Kasumi-1 (cell line): ENCODE measurements at regions not wholly inside any gene's neighbourhood (a gene's known extent, or its start where the extent isn't known, plus 50 kb on each side); places are given as distances from the start of the nearest gene placed in this dataset.
A peak's percentile ranks its signal among the peaks of the same experiment; 100 is the strongest.

Source experiments
- DNase-seq, 2 experiments: peaks; one replicate each; lab custom pipeline; 2025; lab: John Stamatoyannopoulos, UW

GRCh38 chr13:103351035-103351828 is 285.0 kb upstream of the SLC10A2 start:
- DNase-seq = no peak

DNA sequence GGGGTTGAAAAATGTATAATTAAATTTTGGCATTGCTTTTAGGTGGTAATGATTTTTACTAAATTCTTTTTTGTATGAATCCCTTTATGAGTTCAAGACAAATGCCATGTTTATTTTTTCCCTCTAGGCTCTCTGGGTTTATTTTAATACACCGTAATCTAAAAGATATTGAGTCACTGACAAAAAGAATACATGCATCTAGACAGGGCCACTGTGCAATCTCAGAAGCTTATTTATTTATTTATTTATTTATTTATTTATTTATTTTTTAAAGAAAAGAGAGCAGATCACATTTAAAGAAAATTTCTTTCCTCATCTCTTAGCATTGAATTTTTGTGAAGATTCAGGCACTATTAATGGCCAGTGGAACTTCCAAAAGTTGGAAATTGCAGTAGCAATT is 283.9 kb upstream of the SLC10A2 start:
- no peak for DNase-seq

DNA sequence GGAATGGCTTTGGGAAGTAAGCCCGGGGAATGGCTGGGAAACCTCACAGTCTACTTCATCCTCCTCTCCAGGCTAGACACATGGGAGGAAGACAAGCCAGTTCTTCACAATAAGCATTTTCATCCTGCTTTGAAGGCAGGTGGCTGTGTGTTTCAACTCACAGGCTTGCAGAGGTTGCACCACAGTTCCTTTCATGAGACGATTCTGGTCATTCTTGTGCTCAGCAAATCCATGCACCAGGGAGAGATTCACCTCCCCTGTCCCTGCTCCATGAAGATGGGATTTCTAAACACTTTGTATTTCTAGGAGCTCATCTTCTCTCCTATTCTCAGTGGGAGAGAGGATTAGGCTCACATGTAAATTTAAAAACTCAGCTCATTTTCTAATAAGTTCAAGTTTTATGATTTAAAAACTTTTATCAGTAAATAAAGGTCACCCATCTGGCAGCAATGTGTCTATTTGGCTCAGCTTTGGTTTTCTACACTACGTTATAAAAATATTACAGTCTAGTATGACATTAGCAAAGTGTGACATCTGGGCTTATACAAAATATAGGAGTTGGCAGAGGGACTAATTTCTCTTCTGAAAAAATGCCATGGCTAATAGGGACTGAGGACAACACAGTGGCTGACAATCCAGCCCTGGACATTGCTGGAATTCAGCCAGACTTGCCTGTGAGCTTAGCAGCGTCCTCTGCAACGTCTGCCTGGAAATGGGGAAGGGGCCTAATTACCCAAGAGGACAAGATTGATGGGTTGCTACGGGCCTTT is 283.2 kb upstream of the SLC10A2 start:
- DNase-seq = no peak

GRCh38 chr13:103335241-103335640 is 269.0 kb upstream of the SLC10A2 start:
- no peak for DNase-seq

DNA sequence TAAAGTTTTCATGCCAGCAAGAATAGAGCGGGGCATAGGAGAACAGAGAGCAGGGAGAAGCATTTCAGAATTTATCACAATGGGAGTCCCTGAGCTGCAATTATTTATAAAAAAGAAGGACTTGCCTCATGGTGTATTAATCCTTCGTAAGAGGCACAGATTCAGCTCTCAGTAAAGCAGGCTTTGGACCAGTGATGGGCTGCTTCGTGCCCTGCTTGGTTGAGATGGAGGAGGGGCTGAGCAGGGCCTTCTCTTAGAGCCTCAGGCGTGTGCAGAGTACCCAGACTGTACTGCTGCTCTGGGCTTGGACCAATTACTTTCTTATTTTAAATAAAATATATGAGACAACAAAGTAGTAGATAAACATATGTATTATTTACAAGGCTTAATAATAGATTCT is 265.7 kb upstream of the SLC10A2 start:
- no peak for DNase-seq

- no peak for DNase-seq
Observed at GRCh38 chr13:103328899-103329298, 262.7 kb upstream of the SLC10A2 start.

- no peak for DNase-seq
Observed at GRCh38 chr13:103326326-103326725, 260.1 kb upstream of the SLC10A2 start.

GRCh38 chr13:103325672-103326071 is 259.5 kb upstream of the SLC10A2 start:
- no peak for DNase-seq

- no peak for DNase-seq
Observed at GRCh38 chr13:103324641-103325040, 258.4 kb upstream of the SLC10A2 start.

GRCh38 chr13:103315711-103316110 is 249.5 kb upstream of the SLC10A2 start:
- no peak for DNase-seq

DNA sequence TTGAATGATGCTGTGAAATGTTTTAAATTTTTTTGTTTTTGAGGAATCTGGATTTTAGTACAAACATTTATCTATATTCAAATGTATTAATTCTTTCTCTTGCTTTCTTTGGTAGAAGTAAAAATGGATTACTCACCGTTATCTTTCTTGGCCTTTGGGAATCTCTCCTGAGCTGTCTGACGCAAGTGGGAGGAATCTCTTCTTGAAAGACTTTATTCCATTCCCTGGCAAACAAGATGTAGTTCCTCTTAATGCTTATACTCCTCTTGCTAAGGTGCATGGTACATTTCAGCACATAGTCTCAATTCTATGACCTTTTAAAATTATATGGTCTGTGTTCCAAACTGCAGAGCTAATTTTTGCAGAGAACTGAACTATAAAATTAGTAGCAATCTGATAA is 246.2 kb upstream of the SLC10A2 start:
- DNase-seq = no peak

DNA sequence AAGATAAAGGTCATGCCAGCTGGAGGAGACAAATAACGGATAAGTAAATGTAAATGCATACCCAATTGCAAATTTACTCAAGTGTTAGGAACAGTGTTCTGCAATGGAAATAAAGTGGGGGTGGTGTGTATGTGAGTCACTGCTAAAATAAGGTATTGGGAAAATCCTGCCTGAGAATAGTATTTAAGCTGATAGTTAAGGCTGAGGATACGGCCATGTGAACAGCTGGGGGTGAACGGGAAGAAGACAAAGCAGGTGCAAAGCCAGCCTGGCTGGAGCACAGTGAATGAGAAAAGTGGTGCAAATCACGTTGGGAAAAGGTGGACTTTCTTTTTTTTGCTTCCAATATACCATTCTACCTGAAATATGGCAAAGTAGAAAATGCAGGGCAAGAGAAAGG is 242.4 kb upstream of the SLC10A2 start:
- no peak for DNase-seq

DNA sequence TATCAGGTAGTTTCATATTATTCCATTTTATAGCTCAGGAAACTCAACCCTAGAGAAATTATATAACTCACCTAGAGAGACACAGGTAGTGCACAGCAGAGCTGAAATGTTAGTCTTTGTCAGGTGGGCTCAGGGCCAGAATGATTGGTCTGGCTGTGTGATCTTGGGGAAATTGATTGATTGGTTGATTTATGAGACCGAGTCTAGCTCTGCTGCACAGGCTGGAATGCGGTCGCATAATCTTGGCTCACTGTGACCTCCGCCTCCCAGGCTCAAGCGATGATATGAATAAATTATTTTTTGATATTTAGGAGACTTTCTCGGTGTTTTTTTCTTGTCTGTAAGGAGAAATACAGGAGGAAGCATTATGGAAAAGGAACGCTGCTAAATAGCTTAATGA is 239.9 kb upstream of the SLC10A2 start:
- no peak for DNase-seq

DNA sequence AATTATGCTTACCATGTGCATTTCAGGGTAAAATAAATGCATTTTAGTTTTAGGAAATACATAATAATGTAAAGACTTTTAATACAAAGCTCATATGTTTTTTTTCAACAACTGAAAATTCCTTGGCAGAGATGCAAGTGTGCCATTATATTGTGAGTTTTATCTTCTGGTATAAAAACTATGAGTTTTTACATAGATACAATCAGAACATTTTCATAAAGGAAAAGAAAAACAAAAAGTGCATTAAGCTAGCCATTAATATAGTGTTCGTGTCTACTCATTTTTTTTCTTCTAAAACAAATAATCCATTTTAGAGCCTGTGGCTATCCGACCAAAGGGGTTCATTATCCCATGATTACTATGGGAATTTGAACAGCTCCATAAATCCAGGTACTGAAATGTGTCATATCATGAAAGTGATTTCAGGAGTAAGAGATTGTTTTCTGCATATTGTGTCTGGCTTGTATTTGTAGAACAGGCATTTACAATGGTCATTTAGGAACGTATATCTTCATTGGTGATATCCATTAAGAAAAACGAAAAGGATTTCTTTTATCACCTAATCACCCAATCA is 236.9 kb upstream of the SLC10A2 start:
- DNase-seq = no peak

GRCh38 chr13:103302676-103303075 is 236.5 kb upstream of the SLC10A2 start:
- no peak for DNase-seq

GRCh38 chr13:103299079-103299478 is 232.9 kb upstream of the SLC10A2 start:
- no peak for DNase-seq

DNA sequence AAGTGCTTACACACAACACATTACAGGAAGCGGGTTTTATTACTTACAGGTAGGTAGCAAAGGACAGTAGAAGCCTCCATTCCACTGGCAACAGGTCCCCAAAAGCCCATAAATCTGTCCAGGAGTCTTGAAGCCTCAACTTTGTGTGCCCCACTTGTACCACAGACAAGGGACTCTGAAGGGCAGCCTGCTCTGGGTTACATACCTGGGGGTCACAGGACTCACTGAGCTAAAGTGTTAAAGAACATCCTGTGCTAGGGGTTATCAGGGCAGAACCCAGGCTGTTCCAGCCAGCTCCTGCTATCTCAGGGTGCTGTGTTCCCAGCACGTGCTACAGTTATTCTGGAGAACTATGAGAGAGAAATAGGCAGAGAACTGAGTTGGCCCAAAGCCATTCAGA is 230.9 kb upstream of the SLC10A2 start:
- no peak for DNase-seq

- DNase-seq = peak in 1 of 2 experiments; percentile 27
Observed at GRCh38 chr13:103291798-103292572, 225.8 kb upstream of the SLC10A2 start.

DNA sequence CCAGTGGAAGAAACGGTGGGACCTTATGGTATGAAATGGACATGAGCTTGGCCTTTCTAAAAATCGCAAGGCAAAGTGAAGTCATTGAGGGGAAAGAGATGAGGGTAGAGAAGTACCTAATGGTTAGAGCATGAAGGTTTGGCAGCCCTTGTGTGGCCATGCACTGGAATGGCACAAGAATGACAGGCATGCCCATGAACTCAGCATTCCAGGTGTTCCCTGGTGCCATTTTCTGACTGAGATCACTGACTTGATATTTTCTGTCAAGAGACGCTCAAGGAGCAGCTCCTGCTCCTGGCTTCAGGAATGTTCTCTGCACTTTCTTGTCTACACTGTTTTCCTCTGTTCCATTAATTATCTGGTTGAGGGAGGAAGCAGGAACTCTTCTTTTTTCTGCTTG is 225.0 kb upstream of the SLC10A2 start:
- no peak for DNase-seq

DNA sequence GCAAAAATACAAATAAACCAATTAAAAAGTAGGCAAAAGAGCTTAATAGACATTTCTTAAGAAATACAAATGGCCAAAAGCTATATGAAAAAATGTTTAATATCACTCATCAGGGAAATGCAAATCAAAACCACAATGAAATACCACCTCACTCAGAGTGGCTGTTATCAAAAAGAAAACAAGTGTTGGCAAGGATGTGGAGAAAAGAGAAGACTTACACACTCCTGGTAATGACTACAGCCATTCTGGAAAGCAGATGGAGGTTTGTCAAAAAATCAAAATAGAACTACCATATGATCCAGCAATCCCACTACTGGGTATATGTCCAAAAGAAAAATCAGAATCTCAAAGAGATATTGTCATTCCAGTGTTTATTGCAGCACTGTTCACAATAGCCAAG is 223.5 kb upstream of the SLC10A2 start:
- no peak for DNase-seq

DNA sequence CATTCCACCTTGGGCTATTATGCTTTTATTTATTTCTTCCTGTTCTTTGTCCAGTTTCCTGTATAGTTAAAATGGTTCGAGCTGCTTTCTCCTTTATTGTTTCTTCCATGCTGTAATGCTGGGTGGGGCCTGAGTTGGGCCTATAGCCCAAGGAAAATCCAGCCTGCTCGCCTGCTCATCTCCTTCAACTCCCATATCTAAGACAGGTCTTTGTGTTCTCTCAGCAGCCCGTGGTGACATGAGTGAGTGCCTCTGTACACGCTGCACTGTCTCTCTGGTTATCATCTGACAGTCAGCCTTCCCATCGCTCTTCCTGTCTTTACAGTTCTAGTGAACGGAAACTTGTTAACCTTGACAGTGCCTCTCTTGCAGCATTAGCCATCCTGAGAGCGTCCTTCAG is 221.9 kb upstream of the SLC10A2 start:
- no peak for DNase-seq

- no peak for DNase-seq
Observed at GRCh38 chr13:103287659-103288058, 221.4 kb upstream of the SLC10A2 start.
